ENCODE measurements at regions not wholly inside any gene's neighbourhood (a gene's known extent, or its start where the extent isn't known, plus 50 kb on each side); places are given as distances from the start of the nearest gene placed in this dataset.

GRCh38 chr14:97441740-97442362, 644.7 kb downstream of the VRK1 start:
- no peak for TF ChIP-seq CTCF (IDR thresholded peaks at IDR 0.05; ENCODE audit: borderline replicate concordance, control extremely low read depth, extremely low read depth, insufficient read depth, missing control alignments)
- in situ Hi-C loops (cut with MboI; ENCODE audit: low sequenced_read_pairs, unreplicated experiment) = no loop called here
- DNase-seq (ENCODE audit: low spot score) = no peak

GRCh38 chr14:97442363-97442762, 645.2 kb downstream of the VRK1 start:
- in situ Hi-C loops (cut with MboI; ENCODE audit: low sequenced_read_pairs, unreplicated experiment) = no loop called here
- no peak for DNase-seq (ENCODE audit: low spot score)
- TF ChIP-seq CTCF (IDR thresholded peaks at IDR 0.05; ENCODE audit: borderline replicate concordance, control extremely low read depth, extremely low read depth, insufficient read depth, missing control alignments) = no peak

GRCh38 chr14:97443412-97443811, 646.2 kb downstream of the VRK1 start:
- in situ Hi-C loops (cut with MboI; ENCODE audit: low sequenced_read_pairs, unreplicated experiment) = no loop called here
- no peak for TF ChIP-seq CTCF (IDR thresholded peaks at IDR 0.05; ENCODE audit: borderline replicate concordance, control extremely low read depth, extremely low read depth, insufficient read depth, missing control alignments)
- DNase-seq (ENCODE audit: low spot score) = no peak

GRCh38 chr14:97444248-97444647, 647.1 kb downstream of the VRK1 start:
- TF ChIP-seq CTCF (IDR thresholded peaks at IDR 0.05; ENCODE audit: borderline replicate concordance, control extremely low read depth, extremely low read depth, insufficient read depth, missing control alignments) = no peak
- in situ Hi-C loops (cut with MboI; ENCODE audit: low sequenced_read_pairs, unreplicated experiment) = no loop called here

GRCh38 chr14:97445367-97445766, 648.2 kb downstream of the VRK1 start:
- no peak for TF ChIP-seq CTCF (IDR thresholded peaks at IDR 0.05; ENCODE audit: borderline replicate concordance, control extremely low read depth, extremely low read depth, insufficient read depth, missing control alignments)
- in situ Hi-C loops (cut with MboI; ENCODE audit: low sequenced_read_pairs, unreplicated experiment) = no loop called here
- no peak for DNase-seq (ENCODE audit: low spot score)

More at GRCh38 chr14:97444248-97444647, 647.1 kb downstream of the VRK1 start:
- no peak for DNase-seq (ENCODE audit: low spot score)

- no peak for TF ChIP-seq CTCF (IDR thresholded peaks at IDR 0.05; ENCODE audit: borderline replicate concordance, control extremely low read depth, extremely low read depth, insufficient read depth, missing control alignments)
- no peak for DNase-seq (ENCODE audit: low spot score)
- in situ Hi-C loops (cut with MboI; ENCODE audit: low sequenced_read_pairs, unreplicated experiment) = no loop called here
Observed at GRCh38 chr14:97446087-97446486, 648.9 kb downstream of the VRK1 start.
